Testis (tissue), 2 donors: ENCODE measurements at regions not wholly inside any gene's neighbourhood (a gene's known extent, or its start where the extent isn't known, plus 50 kb on each side); places are given as distances from the start of the nearest gene placed in this dataset.

ENCODE experiments used
- POLR2A ChIP-seq: fragments of 450-650 bp; IDR thresholded peaks from one replicate; pipeline ENCODE4 v1.6.1; 2017; ENCODE audit warnings: antibody characterized with exemption, mild to moderate bottlenecking, moderate library complexity
- TF ChIP-seq, protein P1 (sequence below), 3 experiments: fragments of 450-650 bp in 2 of 3; fragments of 200-600 bp in 1 of 3; sonication (generic) in 1 of 3; IDR thresholded peaks; one replicate each; pipeline ENCODE4 v1.5.1; 2016 to 2019; ENCODE audit warnings: antibody characterized with exemption in 3 of 3, mild to moderate bottlenecking in 2 of 3, moderate library complexity in 1 of 3

DNA sequence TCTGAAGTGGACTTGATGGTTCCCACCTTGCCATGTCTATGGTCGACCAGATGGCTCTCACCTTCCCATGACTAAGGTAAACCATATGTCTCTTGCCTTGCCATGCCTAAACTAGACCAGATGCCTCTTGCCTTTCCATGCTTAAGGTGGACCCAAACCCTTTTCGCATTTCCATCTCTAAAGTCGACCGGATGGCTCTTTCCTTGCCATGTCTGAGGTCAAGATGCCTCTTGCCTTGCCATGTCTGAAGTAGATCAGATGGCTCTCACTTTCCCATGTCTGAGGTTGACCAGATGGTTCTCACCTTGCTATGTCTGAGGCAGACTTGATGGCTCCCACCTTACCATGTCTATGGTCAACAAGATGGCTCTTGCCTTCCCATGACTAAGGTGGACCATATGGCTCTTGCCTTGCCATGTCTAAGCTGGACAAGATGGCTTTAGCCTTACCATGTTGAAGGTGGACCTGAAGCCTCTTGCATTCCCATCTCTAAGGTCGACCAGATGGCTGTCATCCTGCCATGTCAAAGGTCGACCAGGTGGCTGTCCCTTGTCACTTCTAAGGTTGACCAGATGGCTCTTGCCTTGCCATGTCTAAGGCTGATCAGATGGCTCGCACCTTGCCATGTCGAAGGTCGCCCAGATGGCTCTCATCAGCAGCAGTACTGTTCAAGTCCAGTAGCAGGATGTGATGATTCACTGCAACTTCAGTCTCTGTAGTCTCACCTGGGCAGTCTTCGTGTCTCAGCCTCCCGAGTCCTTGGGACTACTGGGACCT is 1439.4 kb downstream of the UQCRFS1 start:
- no peak for TF ChIP-seq POLR2A
- TF ChIP-seq, protein P1, sequence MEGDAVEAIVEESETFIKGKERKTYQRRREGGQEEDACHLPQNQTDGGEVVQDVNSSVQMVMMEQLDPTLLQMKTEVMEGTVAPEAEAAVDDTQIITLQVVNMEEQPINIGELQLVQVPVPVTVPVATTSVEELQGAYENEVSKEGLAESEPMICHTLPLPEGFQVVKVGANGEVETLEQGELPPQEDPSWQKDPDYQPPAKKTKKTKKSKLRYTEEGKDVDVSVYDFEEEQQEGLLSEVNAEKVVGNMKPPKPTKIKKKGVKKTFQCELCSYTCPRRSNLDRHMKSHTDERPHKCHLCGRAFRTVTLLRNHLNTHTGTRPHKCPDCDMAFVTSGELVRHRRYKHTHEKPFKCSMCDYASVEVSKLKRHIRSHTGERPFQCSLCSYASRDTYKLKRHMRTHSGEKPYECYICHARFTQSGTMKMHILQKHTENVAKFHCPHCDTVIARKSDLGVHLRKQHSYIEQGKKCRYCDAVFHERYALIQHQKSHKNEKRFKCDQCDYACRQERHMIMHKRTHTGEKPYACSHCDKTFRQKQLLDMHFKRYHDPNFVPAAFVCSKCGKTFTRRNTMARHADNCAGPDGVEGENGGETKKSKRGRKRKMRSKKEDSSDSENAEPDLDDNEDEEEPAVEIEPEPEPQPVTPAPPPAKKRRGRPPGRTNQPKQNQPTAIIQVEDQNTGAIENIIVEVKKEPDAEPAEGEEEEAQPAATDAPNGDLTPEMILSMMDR (IDR thresholded peaks at IDR 0.05), result no peak
